Thyroid gland (tissue), 4 donors: ENCODE measurements at regions not wholly inside any gene's neighbourhood (a gene's known extent, or its start where the extent isn't known, plus 50 kb on each side); places are given as distances from the start of the nearest gene placed in this dataset. TPM values are rescaled to one million over a fixed set of nuclear protein-coding genes. Genes with fewer than 3 reads are reported as not detected.

ENCODE experiments used
- DNase-seq, 2 donors: peaks; one replicate each; pipeline ENCODE4 v3.0.0-alpha.2; 2019
- H3K27ac ChIP-seq, 3 donors: fragments of 200-600 bp; sonication (generic); 1 replicate in 2 of 3; 2 replicates in 1 of 3; pipeline ENCODE4 v1.5.1; 2016 to 2019; ENCODE audit warnings: mild to moderate bottlenecking in 1 of 3, moderate library complexity in 1 of 3
- H3K27me3 ChIP-seq: fragments of 200-600 bp; sonication (generic); one replicate; pipeline ENCODE4 v1.5.1; 2019
- H3K36me3 ChIP-seq, 2 donors: fragments of 200-600 bp; sonication (generic); one replicate each; pipeline ENCODE4 v1.5.1; 2016 to 2019
- H3K4me1 ChIP-seq, 2 donors: fragments of 200-600 bp; sonication (generic); one replicate each; pipeline ENCODE4 v1.5.1; 2017 to 2019
- H3K4me3 ChIP-seq, 3 donors: fragments of 200-600 bp; sonication (generic); replicated peaks in 1 of 3; 1 replicate in 2 of 3; 2 replicates in 1 of 3; pipeline ENCODE4 v1.5.1; 2016; ENCODE audit warnings: mild to moderate bottlenecking in 1 of 3
- H3K9me3 ChIP-seq: fragments of 200-600 bp; sonication (generic); one replicate; pipeline ENCODE4 v1.5.1; 2017
- CTCF ChIP-seq, 6 experiments: fragments of 200-600 bp in 3 of 6; fragments of 450-650 bp in 3 of 6; sonication (generic) in 3 of 6; IDR thresholded peaks; one replicate each; pipeline ENCODE4 v1.5.1; 2016 to 2019; ENCODE audit warnings: antibody characterized with exemption in 6 of 6, mild to moderate bottlenecking in 2 of 6, inconsistent platforms in 1 of 6, moderate library complexity in 1 of 6
- POLR2A ChIP-seq, 2 donors: fragments of 450-650 bp; IDR thresholded peaks; one replicate each; pipeline ENCODE4 v1.6.1; 2017; ENCODE audit warnings: antibody characterized with exemption in 2 of 2, mild to moderate bottlenecking in 2 of 2, moderate library complexity in 1 of 2
- WGBS, 2 donors: methylation state at CpG; one replicate each; pipeline ENCODE4 v1.1.5; 2017; 5-methylcytosine and 5-hydroxymethylcytosine counted together
- intact Hi-C: fragments of 100-400 bp; cut with DNase I; formaldehyde crosslinking; loops from one replicate; pipeline ENCODE4 v1.15.1; 2023
- microRNA-seq: library from miRNA; unstranded; fragments of <30 nt; microRNA quantifications from one replicate; pipeline ENCODE4, GENCODE V29; 2016
- small RNA-seq: library from RNA; depleted of rRNA; stranded (forward); fragments of <200 nt; gene quantifications from one replicate; pipeline ENCODE3, GENCODE V24; 2016

- Histone ChIP-seq H3K27ac (no peak overlapping the region), H3K36me3 (no peaks in the 10 kb centered on the region), H3K4me1 (no peaks in the 10 kb centered on the region), H3K27me3 (no peaks in the 10 kb centered on the region), H3K4me3 (no peak overlapping the region), H3K9me3 (no peaks in the 10 kb centered on the region)
- DNase-seq: no peak
- TF ChIP-seq POLR2A (IDR thresholded peaks at IDR 0.05) (no peak), CTCF (IDR thresholded peaks at IDR 0.05) (no peak)
- intact Hi-C loops: no loop called here
Observed at GRCh38 chr21:20944139-20944538, 54.1 kb upstream of the NCAM2 start.

GRCh38 chr21:20946701-20947100, 51.5 kb upstream of the NCAM2 start:
- H3K27me3 ChIP-seq: no peaks in the 10 kb centered on the region
- TF ChIP-seq POLR2A (IDR thresholded peaks at IDR 0.05): no peak
- TF ChIP-seq CTCF (IDR thresholded peaks at IDR 0.05): no peak
- no peak overlapping the region for H3K4me3 ChIP-seq
- H3K27ac ChIP-seq: no peak overlapping the region
- intact Hi-C loops: no loop called here
- H3K4me1 ChIP-seq: no peaks in the 10 kb centered on the region
- no peaks in the 10 kb centered on the region for H3K36me3 ChIP-seq
- no peaks in the 10 kb centered on the region for H3K9me3 ChIP-seq
- DNase-seq: no peak
- WGBS, 2 donors: 78 to 79% methylated on average over 5 of the region's 5 CpGs

Small RNA genes in the stretch of these regions (microRNA-seq; reads per million reads assigned to microRNA genes)
- gene MIR548X: not detected

Small RNA genes in the stretch of these regions (small RNA-seq; reads per million reads assigned to genes)
- not detected for gene AL157359.3
- gene AP001506.1: not detected
- not detected for gene MIR548X
- not detected for gene RN7SKP147
- gene RNU1-139P: not detected
- gene RNU6-772P: not detected
- not detected for gene RPL37P4
